IMR-90 (cell line): ENCODE measurements at regions not wholly inside any gene's neighbourhood (a gene's known extent, or its start where the extent isn't known, plus 50 kb on each side); places are given as distances from the start of the nearest gene placed in this dataset.

Experiments used
- ATAC-seq: fragments of 200-7000 bp; cut with Tn5 transposase; 2 replicates; pipeline ENCODE4 v1.9.1; 2020; ENCODE audit warnings: low read depth, mild to moderate bottlenecking, moderate library complexity
- BruUV-seq: library from RNA; stranded (reverse); fragments of 400-500 nt; replicated peaks from 2 replicates; lab custom pipeline; 2021; lab: Mats Ljungman, UMichigan
- CTCF ChIA-PET: fragments of 300-600 bp; formaldehyde crosslinking; extraction: SDS; loops from one replicate; lab custom pipeline; 2021; ENCODE audit warnings: antibody characterized with exemption; lab: Yijun Ruan, JAX
- POLR2A ChIA-PET: fragments of 300-600 bp; sonication (Branson Sonifier 250); formaldehyde crosslinking; loops from one replicate; lab custom pipeline; 2022; ENCODE audit warnings: antibody characterized with exemption; ENCODE audit not compliant: unreplicated experiment; lab: Charles Lee
- DNase-seq: peaks from one replicate; pipeline ENCODE4 v3.0.0; 2013
- H2AFZ ChIP-seq: replicated peaks from 2 replicates; pipeline ENCODE3; 2013; ENCODE audit warnings: low read length, mild to moderate bottlenecking; ENCODE audit not compliant: poor library complexity
- H2AK5ac ChIP-seq: 2 replicates; pipeline ENCODE4 v1.6.1; 2013; ENCODE audit warnings: low read depth, low read length, inconsistent platforms
- H2AK9ac ChIP-seq: replicated peaks from 2 replicates; pipeline ENCODE3; 2013; ENCODE audit warnings: mild to moderate bottlenecking, low read depth, low read length, moderate library complexity; ENCODE audit not compliant: poor library complexity
- H2BK120ac ChIP-seq: 2 replicates; pipeline ENCODE4 v1.6.1; 2013; ENCODE audit warnings: low read depth, low read length, inconsistent platforms
- H2BK15ac ChIP-seq: 3 replicates; pipeline ENCODE4 v1.6.1; 2013; ENCODE audit warnings: low read depth, low read length, inconsistent platforms
- H2BK20ac ChIP-seq: 2 replicates; pipeline ENCODE4 v1.6.1; 2013; ENCODE audit warnings: low read depth, mild to moderate bottlenecking, inconsistent platforms, low read length, moderate library complexity
- H2BK5ac ChIP-seq: 2 replicates; pipeline ENCODE4 v1.6.1; 2013; ENCODE audit warnings: mild to moderate bottlenecking, low read depth, low read length, inconsistent platforms; ENCODE audit not compliant: poor library complexity, severe bottlenecking
- H3K14ac ChIP-seq: replicated peaks from 2 replicates; pipeline ENCODE4 v1.6.1; 2013; ENCODE audit warnings: low read depth, low read length, inconsistent platforms
- H3K18ac ChIP-seq: 2 replicates; pipeline ENCODE4 v1.6.1; 2013; ENCODE audit warnings: low read depth, low read length, control low read depth
- H3K23ac ChIP-seq: 2 replicates; pipeline ENCODE4 v1.6.1; 2013; ENCODE audit warnings: low read depth, low read length, inconsistent platforms
- H3K27ac ChIP-seq: 2 replicates; pipeline ENCODE4 v1.5.1; 2013; ENCODE audit warnings: mild to moderate bottlenecking, control low read depth, low read length; ENCODE audit not compliant: insufficient read depth
- H3K27me3 ChIP-seq: 2 replicates; pipeline ENCODE4 v1.6.1; 2013; ENCODE audit warnings: low read length; ENCODE audit not compliant: control insufficient read depth, insufficient read depth
- H3K36me3 ChIP-seq: 2 replicates; pipeline ENCODE4 v1.6.1; 2013; ENCODE audit warnings: low read length, mixed read lengths; ENCODE audit not compliant: control insufficient read depth, insufficient read depth
- H3K4ac ChIP-seq: 2 replicates; pipeline ENCODE4 v1.6.1; 2013; ENCODE audit warnings: low read depth, low read length, inconsistent platforms
- H3K4me1 ChIP-seq: 2 replicates; pipeline ENCODE4 v1.6.1; 2013; ENCODE audit warnings: low read length, mixed read lengths; ENCODE audit not compliant: control insufficient read depth, insufficient read depth
- H3K4me2 ChIP-seq: 2 replicates; pipeline ENCODE4 v1.6.1; 2013; ENCODE audit warnings: low read depth, mild to moderate bottlenecking, control low read depth, low read length, moderate library complexity
- H3K4me3 ChIP-seq: 2 replicates; pipeline ENCODE4 v1.5.1; 2013; ENCODE audit warnings: low read depth, mild to moderate bottlenecking, control low read depth, low read length, moderate library complexity; ENCODE audit not compliant: insufficient read depth
- H3K56ac ChIP-seq: 2 replicates; pipeline ENCODE4 v1.6.1; 2013; ENCODE audit warnings: low read length, inconsistent platforms; ENCODE audit not compliant: insufficient read depth; ENCODE audit errors: extremely low read depth
- H3K79me1 ChIP-seq, 2 experiments: 2 replicates each; pipeline ENCODE4 v1.6.1; 2013; ENCODE audit warnings: low read length in 2 of 2, inconsistent platforms in 1 of 2, low read depth in 1 of 2
- H3K9ac ChIP-seq: 2 replicates; pipeline ENCODE4 v1.6.1; 2013; ENCODE audit warnings: low read depth, low read length, control low read depth
- H3K9me1 ChIP-seq: 2 replicates; pipeline ENCODE4 v1.6.1; 2013; ENCODE audit warnings: low read length, inconsistent platforms; ENCODE audit not compliant: insufficient read depth
- H3K9me3 ChIP-seq: 2 replicates; pipeline ENCODE4 v1.6.1; 2013; ENCODE audit warnings: low read length; ENCODE audit not compliant: control insufficient read depth, insufficient read depth
- H4K20me1 ChIP-seq: 2 replicates; pipeline ENCODE4 v1.6.1; 2013; ENCODE audit warnings: low read length, inconsistent platforms; ENCODE audit not compliant: insufficient read depth
- H4K5ac ChIP-seq: 2 replicates; pipeline ENCODE4 v1.6.1; 2013; ENCODE audit warnings: mild to moderate bottlenecking, low read depth, low read length, control low read depth
- H4K8ac ChIP-seq, 2 experiments: 2 replicates each; pipeline ENCODE4 v1.6.1; 2013; ENCODE audit warnings: low read depth in 2 of 2, low read length in 2 of 2, control low read depth in 1 of 2, inconsistent platforms in 1 of 2
- H4K91ac ChIP-seq: 2 replicates; pipeline ENCODE4 v1.6.1; 2013; ENCODE audit warnings: low read depth, low read length, inconsistent platforms; ENCODE audit not compliant: insufficient read depth
- BHLHE40 ChIP-seq: fragments of 150-350 bp; IDR thresholded peaks from 2 replicates; pipeline ENCODE4 v1.6.1; 2016; ENCODE audit warnings: mild to moderate bottlenecking, low read depth, low read length
- CEBPB ChIP-seq: IDR thresholded peaks from 2 replicates; pipeline ENCODE4 v1.6.1; 2012; ENCODE audit warnings: low read depth, low read length, improper control_type of control experiment
- CHD1 ChIP-seq: IDR thresholded peaks from 2 replicates; pipeline ENCODE4 v1.6.1; 2012; ENCODE audit warnings: low read depth, low read length, improper control_type of control experiment
- FOS ChIP-seq: fragments of 150-350 bp; IDR thresholded peaks from 2 replicates; pipeline ENCODE4 v1.6.1; 2016; ENCODE audit warnings: low read depth, low read length
- MAFK ChIP-seq: IDR thresholded peaks from 2 replicates; pipeline ENCODE4 v1.6.1; 2012; ENCODE audit warnings: low read depth, low read length, improper control_type of control experiment
- MAZ ChIP-seq: IDR thresholded peaks from 2 replicates; pipeline ENCODE4 v1.6.1; 2012; ENCODE audit warnings: low read depth, mild to moderate bottlenecking, low read length, improper control_type of control experiment, moderate library complexity, borderline replicate concordance
- MXI1 ChIP-seq: IDR thresholded peaks from 2 replicates; pipeline ENCODE4 v1.6.1; 2012; ENCODE audit warnings: low read depth, mild to moderate bottlenecking, low read length, moderate library complexity, borderline replicate concordance
- NFE2L2 ChIP-seq: fragments of 150-350 bp; IDR thresholded peaks from 2 replicates; pipeline ENCODE4 v1.6.1; 2016; ENCODE audit warnings: low read depth, mild to moderate bottlenecking, low read length
- POLR2A ChIP-seq: IDR thresholded peaks from 2 replicates; pipeline ENCODE4 v1.6.1; 2012; ENCODE audit warnings: mild to moderate bottlenecking, low read depth, low read length
- RAD21 ChIP-seq: IDR thresholded peaks from 2 replicates; pipeline ENCODE4 v1.6.1; 2012; ENCODE audit warnings: low read length, improper control_type of control experiment
- RCOR1 ChIP-seq: IDR thresholded peaks from 2 replicates; pipeline ENCODE4 v1.6.1; 2012; ENCODE audit warnings: mild to moderate bottlenecking, low read length, improper control_type of control experiment; ENCODE audit not compliant: insufficient replicate concordance
- RFX5 ChIP-seq: IDR thresholded peaks from 2 replicates; pipeline ENCODE4 v1.8.0; 2012; ENCODE audit warnings: low read depth, mild to moderate bottlenecking, low read length, moderate library complexity
- SMC3 ChIP-seq: fragments of 150-350 bp; IDR thresholded peaks from 2 replicates; pipeline ENCODE4 v1.6.1; 2016; ENCODE audit warnings: low read depth, mild to moderate bottlenecking, antibody characterized with exemption, low read length, moderate library complexity
- WGBS, 2 experiments: methylation state at CpG; one replicate each; pipeline versions ENCODE4 v1.1.5 to v1.1.7; 2013; ENCODE audit warnings: missing lambda C conversion rate in 2 of 2; ENCODE audit not compliant: insufficient read length in 1 of 2; ENCODE audit errors: extremely low coverage in 2 of 2; 5-methylcytosine and 5-hydroxymethylcytosine counted together
- dilution Hi-C: fragments of 300-500 bp; cut with HindIII; formaldehyde crosslinking; loops from one replicate; pipeline ENCODE4 v1.14.3; 2018; ENCODE audit warnings: low sequenced_read_pairs; ENCODE audit not compliant: unreplicated experiment
- in situ Hi-C: fragments of 300-500 bp; cut with MboI; formaldehyde crosslinking; loops from 3 replicates; pipeline ENCODE4 v1.14.3; 2019; ENCODE audit warnings: low sequenced_read_pairs, inconsistent platforms, mixed read lengths
- intact Hi-C: fragments of 100-400 bp; cut with micrococcal nuclease; formaldehyde crosslinking; loops from 2 replicates; pipeline ENCODE4 v1.10.0; 2022
- TF ChIP-seq, protein P1 (sequence below): conservative IDR thresholded peaks from 2 replicates; pipeline ENCODE4 v1.5.1; 2012; ENCODE audit warnings: mild to moderate bottlenecking, low read depth, low read length, improper control_type of control experiment
- TF ChIP-seq, protein P2 (sequence below): fragments of 150-350 bp; IDR thresholded peaks from 2 replicates; pipeline ENCODE4 v1.6.1; 2017; ENCODE audit warnings: mild to moderate bottlenecking, antibody characterized with exemption, low read length, low read depth

- no peaks in the 10 kb centered on the region for H3K79me1 ChIP-seq
- no peak overlapping the region for H2BK120ac ChIP-seq
- H4K20me1 ChIP-seq, result no peaks in the 10 kb centered on the region
- no peak overlapping the region for H3K4me2 ChIP-seq
- no TSS peak for BruUV-seq
- H3K18ac ChIP-seq, result no peak overlapping the region
- ATAC-seq, result no peak
- H3K4me3 ChIP-seq, result no peak overlapping the region
- TF ChIP-seq POLR2A (no peak), BHLHE40 (no peak), MAZ (no peak), SMC3 (no peak), NFE2L2 (no peak), CEBPB (no peak), RFX5 (no peak), MAFK (no peak), CHD1 (no peak), MXI1 (no peak), FOS (no peak), RAD21 (no peak), RCOR1 (no peak)
- TF ChIP-seq, protein P1, sequence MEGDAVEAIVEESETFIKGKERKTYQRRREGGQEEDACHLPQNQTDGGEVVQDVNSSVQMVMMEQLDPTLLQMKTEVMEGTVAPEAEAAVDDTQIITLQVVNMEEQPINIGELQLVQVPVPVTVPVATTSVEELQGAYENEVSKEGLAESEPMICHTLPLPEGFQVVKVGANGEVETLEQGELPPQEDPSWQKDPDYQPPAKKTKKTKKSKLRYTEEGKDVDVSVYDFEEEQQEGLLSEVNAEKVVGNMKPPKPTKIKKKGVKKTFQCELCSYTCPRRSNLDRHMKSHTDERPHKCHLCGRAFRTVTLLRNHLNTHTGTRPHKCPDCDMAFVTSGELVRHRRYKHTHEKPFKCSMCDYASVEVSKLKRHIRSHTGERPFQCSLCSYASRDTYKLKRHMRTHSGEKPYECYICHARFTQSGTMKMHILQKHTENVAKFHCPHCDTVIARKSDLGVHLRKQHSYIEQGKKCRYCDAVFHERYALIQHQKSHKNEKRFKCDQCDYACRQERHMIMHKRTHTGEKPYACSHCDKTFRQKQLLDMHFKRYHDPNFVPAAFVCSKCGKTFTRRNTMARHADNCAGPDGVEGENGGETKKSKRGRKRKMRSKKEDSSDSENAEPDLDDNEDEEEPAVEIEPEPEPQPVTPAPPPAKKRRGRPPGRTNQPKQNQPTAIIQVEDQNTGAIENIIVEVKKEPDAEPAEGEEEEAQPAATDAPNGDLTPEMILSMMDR, result no peak
- TF ChIP-seq, protein P2, sequence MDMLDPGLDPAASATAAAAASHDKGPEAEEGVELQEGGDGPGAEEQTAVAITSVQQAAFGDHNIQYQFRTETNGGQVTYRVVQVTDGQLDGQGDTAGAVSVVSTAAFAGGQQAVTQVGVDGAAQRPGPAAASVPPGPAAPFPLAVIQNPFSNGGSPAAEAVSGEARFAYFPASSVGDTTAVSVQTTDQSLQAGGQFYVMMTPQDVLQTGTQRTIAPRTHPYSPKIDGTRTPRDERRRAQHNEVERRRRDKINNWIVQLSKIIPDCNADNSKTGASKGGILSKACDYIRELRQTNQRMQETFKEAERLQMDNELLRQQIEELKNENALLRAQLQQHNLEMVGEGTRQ, result no peak
- 72% methylated on average over 3 of the region's 5 CpGs; no CpG with 5 or more reads in 1 of the 2 experiments for WGBS, 2 experiments
- DNase-seq, result no peak
- H2AK5ac ChIP-seq, result no peak overlapping the region
- H2AFZ ChIP-seq, result no peak overlapping the region
- no peak overlapping the region for H4K5ac ChIP-seq
- H3K36me3 ChIP-seq, result no peaks in the 10 kb centered on the region
- H3K4me1 ChIP-seq, result no peaks in the 10 kb centered on the region
- no peaks in the 10 kb centered on the region; the same call in 1 of the 2 replicates for H3K9me1 ChIP-seq
- H3K9me3 ChIP-seq, result no peaks in the 10 kb centered on the region
- H4K8ac ChIP-seq, result no peak overlapping the region
- H3K4ac ChIP-seq, result no peak overlapping the region
- H3K14ac ChIP-seq, result no peak overlapping the region
- H3K27ac ChIP-seq, result no peak overlapping the region
- intact Hi-C loops, result no loop called here
- H2BK5ac ChIP-seq, result no peak overlapping the region
- ChIA-PET CTCF (no interaction called here), POLR2A (no interaction called here)
- H2BK20ac ChIP-seq, result no peak overlapping the region
- in situ Hi-C loops, result no loop called here
- H4K91ac ChIP-seq, result no peak overlapping the region
- H2BK15ac ChIP-seq, result no peak overlapping the region
- no peaks in the 10 kb centered on the region for H3K27me3 ChIP-seq
- H3K23ac ChIP-seq, result no peak overlapping the region
- dilution Hi-C loops, result no loop called here
- H3K56ac ChIP-seq, result no peak overlapping the region
- no peak overlapping the region for H2AK9ac ChIP-seq
- no peak overlapping the region for H3K9ac ChIP-seq
Observed at GRCh38 chr1:42003433-42003832, 84.7 kb upstream of the HIVEP3 start.
